ENCODE measurements at regions not wholly inside any gene's neighbourhood (a gene's known extent, or its start where the extent isn't known, plus 50 kb on each side); places are given as distances from the start of the nearest gene placed in this dataset.

- no peaks in the 10 kb centered on the region for H3K9me2 ChIP-seq (ENCODE audit: insufficient read depth)
- H3K36me3 ChIP-seq (ENCODE audit: insufficient read depth) = no peaks in the 10 kb centered on the region
- H3K9me3 Mint-ChIP-seq = no peaks in the 10 kb centered on the region
- H3K4me3 Mint-ChIP-seq = no peak overlapping the region
- H2AFZ ChIP-seq = no peak overlapping the region
- H3K4me1 ChIP-seq (ENCODE audit: insufficient read depth) = peaks cover 14% of the 10 kb centered on the region
- H3K4me2 ChIP-seq = no peak overlapping the region
- H3K27ac ChIP-seq (ENCODE audit: low read depth) = no peak overlapping the region
- H3F3A ChIP-seq (replicated peaks; ENCODE audit: low read depth) = no peaks in the 10 kb centered on the region
- H3K4me3 ChIP-seq = no peak overlapping the region
- H3K27me3 ChIP-seq (ENCODE audit: insufficient read depth) = no peaks in the 10 kb centered on the region
- H3K27me3 Mint-ChIP-seq (ENCODE audit: insufficient read depth, low read depth, poor library complexity) = no peaks in the 10 kb centered on the region
- H3K79me2 ChIP-seq (replicated peaks; ENCODE audit: insufficient read depth) = no peaks in the 10 kb centered on the region
- no peaks in the 10 kb centered on the region for H4K20me1 ChIP-seq (replicated peaks; ENCODE audit: insufficient read depth)
- no peak overlapping the region for H3K27ac Mint-ChIP-seq
- H3K36me3 Mint-ChIP-seq (ENCODE audit: low read depth) = no peaks in the 10 kb centered on the region
- no peak for DNase-seq (ENCODE audit: low spot score)
- ATAC-seq = no peak
- H3K4me1 Mint-ChIP-seq = peaks cover 12% of the 10 kb centered on the region
- no peak for TF ChIP-seq REST (IDR thresholded peaks at IDR 0.05; ENCODE audit: unreplicated experiment)
- no peak for TF ChIP-seq EZH2 (IDR thresholded peaks at IDR 0.05; ENCODE audit: low read depth, unreplicated experiment)
- TF ChIP-seq ZNF331 (CRISPR knock-in tag; IDR thresholded peaks at IDR 0.05; ENCODE audit: low read depth) = no peak
- TF ChIP-seq NANOG (IDR thresholded peaks at IDR 0.05; ENCODE audit: borderline replicate concordance) = no peak
- TF ChIP-seq POLR2AphosphoS5 (IDR thresholded peaks at IDR 0.05; ENCODE audit: low read depth) = no peak
- TF ChIP-seq CREB1 (CRISPR knock-in tag; IDR thresholded peaks at IDR 0.05; ENCODE audit: low read depth) = no peak
- TF ChIP-seq JUNB (IDR thresholded peaks at IDR 0.05; ENCODE audit: unreplicated experiment) = no peak
- TF ChIP-seq STAT1 (IDR thresholded peaks at IDR 0.05; ENCODE audit: unreplicated experiment) = no peak
- TF ChIP-seq CTCF (conservative IDR thresholded peaks at IDR 0.05; ENCODE audit: low read depth in 2 of 2) = no peak
- TF ChIP-seq, protein P1, sequence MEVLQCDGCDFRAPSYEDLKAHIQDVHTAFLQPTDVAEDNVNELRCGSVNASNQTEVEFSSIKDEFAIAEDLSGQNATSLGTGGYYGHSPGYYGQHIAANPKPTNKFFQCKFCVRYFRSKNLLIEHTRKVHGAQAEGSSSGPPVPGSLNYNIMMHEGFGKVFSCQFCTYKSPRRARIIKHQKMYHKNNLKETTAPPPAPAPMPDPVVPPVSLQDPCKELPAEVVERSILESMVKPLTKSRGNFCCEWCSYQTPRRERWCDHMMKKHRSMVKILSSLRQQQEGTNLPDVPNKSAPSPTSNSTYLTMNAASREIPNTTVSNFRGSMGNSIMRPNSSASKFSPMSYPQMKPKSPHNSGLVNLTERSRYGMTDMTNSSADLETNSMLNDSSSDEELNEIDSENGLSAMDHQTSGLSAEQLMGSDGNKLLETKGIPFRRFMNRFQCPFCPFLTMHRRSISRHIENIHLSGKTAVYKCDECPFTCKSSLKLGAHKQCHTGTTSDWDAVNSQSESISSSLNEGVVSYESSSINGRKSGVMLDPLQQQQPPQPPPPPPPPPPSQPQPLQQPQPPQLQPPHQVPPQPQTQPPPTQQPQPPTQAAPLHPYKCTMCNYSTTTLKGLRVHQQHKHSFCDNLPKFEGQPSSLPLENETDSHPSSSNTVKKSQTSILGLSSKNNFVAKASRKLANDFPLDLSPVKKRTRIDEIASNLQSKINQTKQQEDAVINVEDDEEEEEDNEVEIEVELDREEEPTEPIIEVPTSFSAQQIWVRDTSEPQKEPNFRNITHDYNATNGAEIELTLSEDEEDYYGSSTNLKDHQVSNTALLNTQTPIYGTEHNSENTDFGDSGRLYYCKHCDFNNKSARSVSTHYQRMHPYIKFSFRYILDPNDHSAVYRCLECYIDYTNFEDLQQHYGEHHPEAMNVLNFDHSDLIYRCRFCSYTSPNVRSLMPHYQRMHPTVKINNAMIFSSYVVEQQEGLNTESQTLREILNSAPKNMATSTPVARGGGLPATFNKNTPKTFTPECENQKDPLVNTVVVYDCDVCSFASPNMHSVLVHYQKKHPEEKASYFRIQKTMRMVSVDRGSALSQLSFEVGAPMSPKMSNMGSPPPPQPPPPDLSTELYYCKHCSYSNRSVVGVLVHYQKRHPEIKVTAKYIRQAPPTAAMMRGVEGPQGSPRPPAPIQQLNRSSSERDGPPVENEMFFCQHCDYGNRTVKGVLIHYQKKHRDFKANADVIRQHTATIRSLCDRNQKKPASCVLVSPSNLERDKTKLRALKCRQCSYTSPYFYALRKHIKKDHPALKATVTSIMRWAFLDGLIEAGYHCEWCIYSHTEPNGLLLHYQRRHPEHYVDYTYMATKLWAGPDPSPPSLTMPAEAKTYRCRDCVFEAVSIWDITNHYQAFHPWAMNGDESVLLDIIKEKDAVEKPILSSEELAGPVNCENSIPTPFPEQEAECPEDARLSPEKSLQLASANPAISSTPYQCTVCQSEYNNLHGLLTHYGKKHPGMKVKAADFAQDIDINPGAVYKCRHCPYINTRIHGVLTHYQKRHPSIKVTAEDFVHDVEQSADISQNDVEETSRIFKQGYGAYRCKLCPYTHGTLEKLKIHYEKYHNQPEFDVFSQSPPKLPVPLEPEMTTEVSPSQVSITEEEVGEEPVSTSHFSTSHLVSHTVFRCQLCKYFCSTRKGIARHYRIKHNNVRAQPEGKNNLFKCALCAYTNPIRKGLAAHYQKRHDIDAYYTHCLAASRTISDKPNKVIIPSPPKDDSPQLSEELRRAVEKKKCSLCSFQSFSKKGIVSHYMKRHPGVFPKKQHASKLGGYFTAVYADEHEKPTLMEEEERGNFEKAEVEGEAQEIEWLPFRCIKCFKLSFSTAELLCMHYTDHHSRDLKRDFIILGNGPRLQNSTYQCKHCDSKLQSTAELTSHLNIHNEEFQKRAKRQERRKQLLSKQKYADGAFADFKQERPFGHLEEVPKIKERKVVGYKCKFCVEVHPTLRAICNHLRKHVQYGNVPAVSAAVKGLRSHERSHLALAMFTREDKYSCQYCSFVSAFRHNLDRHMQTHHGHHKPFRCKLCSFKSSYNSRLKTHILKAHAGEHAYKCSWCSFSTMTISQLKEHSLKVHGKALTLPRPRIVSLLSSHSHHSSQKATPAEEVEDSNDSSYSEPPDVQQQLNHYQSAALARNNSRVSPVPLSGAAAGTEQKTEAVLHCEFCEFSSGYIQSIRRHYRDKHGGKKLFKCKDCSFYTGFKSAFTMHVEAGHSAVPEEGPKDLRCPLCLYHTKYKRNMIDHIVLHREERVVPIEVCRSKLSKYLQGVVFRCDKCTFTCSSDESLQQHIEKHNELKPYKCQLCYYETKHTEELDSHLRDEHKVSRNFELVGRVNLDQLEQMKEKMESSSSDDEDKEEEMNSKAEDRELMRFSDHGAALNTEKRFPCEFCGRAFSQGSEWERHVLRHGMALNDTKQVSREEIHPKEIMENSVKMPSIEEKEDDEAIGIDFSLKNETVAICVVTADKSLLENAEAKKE (CRISPR knock-in tag; IDR thresholded peaks at IDR 0.05) = no peak
- TF ChIP-seq, protein P2, sequence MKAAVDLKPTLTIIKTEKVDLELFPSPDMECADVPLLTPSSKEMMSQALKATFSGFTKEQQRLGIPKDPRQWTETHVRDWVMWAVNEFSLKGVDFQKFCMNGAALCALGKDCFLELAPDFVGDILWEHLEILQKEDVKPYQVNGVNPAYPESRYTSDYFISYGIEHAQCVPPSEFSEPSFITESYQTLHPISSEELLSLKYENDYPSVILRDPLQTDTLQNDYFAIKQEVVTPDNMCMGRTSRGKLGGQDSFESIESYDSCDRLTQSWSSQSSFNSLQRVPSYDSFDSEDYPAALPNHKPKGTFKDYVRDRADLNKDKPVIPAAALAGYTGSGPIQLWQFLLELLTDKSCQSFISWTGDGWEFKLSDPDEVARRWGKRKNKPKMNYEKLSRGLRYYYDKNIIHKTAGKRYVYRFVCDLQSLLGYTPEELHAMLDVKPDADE (IDR thresholded peaks at IDR 0.05) = no peak
Measured at GRCh38 chr3:18036450-18036815, 294.0 kb upstream of the TBC1D5 start.
